PC-9 (cell line): ENCODE measurements at regions not wholly inside any gene's neighbourhood (a gene's known extent, or its start where the extent isn't known, plus 50 kb on each side); places are given as distances from the start of the nearest gene placed in this dataset.
"Not testable (repeated sequence)": the region's sequence is repeated elsewhere in the genome, so short reads cannot be mapped to it uniquely, and the experiment has no call there.

Source experiments
- CTCF ChIP-seq: fragments of 200-600 bp; sonication (generic); conservative IDR thresholded peaks from 2 replicates; pipeline ENCODE4 v1.6.1; 2017; ENCODE audit warnings: mixed run types, antibody characterized with exemption, mild to moderate bottlenecking, moderate library complexity
- EZH2 ChIP-seq: fragments of 200-600 bp; sonication (generic); IDR thresholded peaks from 2 replicates; pipeline ENCODE4 v1.8.0; 2017; ENCODE audit warnings: antibody characterized with exemption, low read depth

GRCh38 chr4:79545292-79545691, 137.3 kb upstream of the GK2 start:
- not testable (repeated sequence) for TF ChIP-seq CTCF, EZH2
